Stimulated activated effector memory CD8-positive, alpha-beta T cell treated with anti-CD3 and anti-CD28 coated beads, Interleukin-12 subunit alpha, Interleukin-12 subunit beta, amount 100 ng/mL, for 72 hours (primary cell): ENCODE measurements at regions not wholly inside any gene's neighbourhood (a gene's known extent, or its start where the extent isn't known, plus 50 kb on each side); places are given as distances from the start of the nearest gene placed in this dataset.
"Not testable (repeated sequence)": the region's sequence is repeated elsewhere in the genome, so short reads cannot be mapped to it uniquely, and the experiment has no call there.

Experiments
- ATAC-seq: fragments of 150-1000 bp; cut with Tn5 transposase; 2 replicates; pipeline ENCODE4 v1.10.0; 2021
- DNase-seq, 2 donors: peaks; one replicate each; pipeline ENCODE4 v3.0.0; 2021 to 2022; ENCODE audit warnings: low spot score in 2 of 2
- H3K27ac Mint-ChIP-seq: one replicate; pipeline ENCODE4 v1.8.0; 2022; ENCODE audit warnings: mild to moderate bottlenecking, mixed read lengths
- H3K36me3 Mint-ChIP-seq: one replicate; pipeline ENCODE4 v1.8.0; 2022; ENCODE audit warnings: mild to moderate bottlenecking, mixed read lengths
- H3K4me1 Mint-ChIP-seq: one replicate; pipeline ENCODE4 v1.8.0; 2022; ENCODE audit warnings: mixed read lengths
- H3K4me3 Mint-ChIP-seq: one replicate; pipeline ENCODE4 v1.8.0; 2022; ENCODE audit warnings: mild to moderate bottlenecking, mixed read lengths
- H3K9me3 Mint-ChIP-seq: one replicate; pipeline ENCODE4 v1.8.0; 2022; ENCODE audit warnings: mixed read lengths

GRCh38 chr1:117758444-117759316, 152.8 kb downstream of the TENT5C start:
- Mint-ChIP-seq H3K4me1 (peaks cover 13% of the 10 kb centered on the region), H3K4me3 (peak overlapping the region; percentile 74), H3K27ac (peak overlapping the region; percentile 52), H3K9me3 (no peaks in the 10 kb centered on the region), H3K36me3 (no peaks in the 10 kb centered on the region)
- ATAC-seq (peak; percentile 94), DNase-seq (peak; percentile 61 to 81)

- no peak overlapping the region for H3K27ac Mint-ChIP-seq
- H3K9me3 Mint-ChIP-seq = no peaks in the 10 kb centered on the region
- peaks cover 12% of the 10 kb centered on the region for H3K4me1 Mint-ChIP-seq
- ATAC-seq (no peak), DNase-seq (no peak)
- H3K4me3 Mint-ChIP-seq = no peak overlapping the region
- no peaks in the 10 kb centered on the region for H3K36me3 Mint-ChIP-seq
These were observed 153.7 kb downstream of the TENT5C start for GRCh38 chr1:117759535-117759934.

GRCh38 chr1:117760069-117760468, 154.2 kb downstream of the TENT5C start:
- Mint-ChIP-seq H3K4me1 (peaks cover 12% of the 10 kb centered on the region), H3K27ac (no peak overlapping the region), H3K9me3 (no peaks in the 10 kb centered on the region), H3K4me3 (no peak overlapping the region), H3K36me3 (no peaks in the 10 kb centered on the region)
- ATAC-seq (no peak), DNase-seq (no peak)

DNA sequence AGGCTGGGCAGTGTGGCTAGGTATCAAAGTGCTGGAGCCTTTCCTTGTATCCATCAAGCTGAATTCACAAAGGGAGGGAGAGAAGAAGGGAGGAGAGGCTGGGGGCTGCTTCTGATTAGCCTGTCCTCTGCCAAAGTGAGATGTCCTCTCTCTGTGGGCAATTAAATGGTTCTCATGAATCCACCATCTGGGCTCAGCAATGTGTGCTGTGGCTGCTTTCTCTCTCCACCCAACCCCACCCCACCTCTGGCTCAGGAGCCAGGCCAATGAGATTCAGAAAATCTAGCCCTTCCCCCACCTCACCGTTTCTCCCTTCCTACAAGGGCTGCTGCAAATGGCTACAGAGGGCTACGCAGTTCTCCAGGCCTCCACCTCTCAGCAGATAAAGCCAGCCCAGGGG, 154.6 kb downstream of the TENT5C start:
- H3K9me3 Mint-ChIP-seq = no peaks in the 10 kb centered on the region
- no peak for DNase-seq
- H3K36me3 Mint-ChIP-seq = no peaks in the 10 kb centered on the region
- ATAC-seq = no peak
- no peak overlapping the region for H3K4me3 Mint-ChIP-seq
- H3K4me1 Mint-ChIP-seq = peaks cover 12% of the 10 kb centered on the region
- H3K27ac Mint-ChIP-seq = no peak overlapping the region

GRCh38 chr1:117767756-117768155, 161.7 kb downstream of the GDAP2 start:
- H3K36me3 Mint-ChIP-seq, H3K4me3 Mint-ChIP-seq: not testable (repeated sequence)

DNA sequence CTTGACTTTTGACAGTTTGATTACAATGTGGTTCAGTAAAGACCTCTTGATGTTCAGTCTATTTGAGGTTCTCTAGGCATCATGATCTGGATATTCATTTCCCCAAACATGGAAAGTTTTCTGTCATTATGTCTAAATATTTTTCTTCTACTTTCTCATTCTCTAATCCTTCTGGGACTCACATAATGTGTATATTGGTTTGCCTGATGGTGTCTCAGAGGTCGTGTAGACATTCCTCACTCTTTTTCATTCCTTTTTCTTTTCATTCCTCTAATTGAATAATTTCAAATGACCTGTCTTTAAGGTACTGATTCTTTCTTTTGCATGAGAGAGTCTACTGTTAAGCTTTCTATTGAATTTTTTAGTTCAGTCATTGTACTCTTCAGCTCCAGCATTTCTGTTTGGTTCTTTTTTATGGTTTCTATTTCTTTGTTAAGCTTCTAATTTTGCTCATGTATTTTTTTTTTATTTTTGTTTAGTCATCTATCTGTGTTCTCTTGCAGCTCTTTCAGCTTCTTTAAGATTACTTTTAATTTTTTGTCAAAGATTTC, 158.4 kb downstream of the GDAP2 start:
- H3K4me3 Mint-ChIP-seq = no peak overlapping the region
- ATAC-seq (no peak), DNase-seq (no peak)
- no peak overlapping the region for H3K27ac Mint-ChIP-seq
- H3K9me3 Mint-ChIP-seq = peaks cover 27% of the 10 kb centered on the region
- no peaks in the 10 kb centered on the region for H3K4me1 Mint-ChIP-seq
- H3K36me3 Mint-ChIP-seq = no peaks in the 10 kb centered on the region

More at GRCh38 chr1:117767756-117768155, 161.7 kb downstream of the GDAP2 start:
- not testable (repeated sequence) for H3K4me1 Mint-ChIP-seq, ATAC-seq, DNase-seq, H3K27ac Mint-ChIP-seq
- peaks cover 24% of the 10 kb centered on the region for H3K9me3 Mint-ChIP-seq

- no peak for ATAC-seq
- no peak for DNase-seq
- Mint-ChIP-seq H3K9me3 (no peaks in the 10 kb centered on the region), H3K4me3 (no peak overlapping the region), H3K36me3 (no peaks in the 10 kb centered on the region), H3K4me1 (peaks cover 3% of the 10 kb centered on the region), H3K27ac (no peak overlapping the region)
These were observed 150.1 kb downstream of the GDAP2 start for GRCh38 chr1:117779364-117779763.

DNA sequence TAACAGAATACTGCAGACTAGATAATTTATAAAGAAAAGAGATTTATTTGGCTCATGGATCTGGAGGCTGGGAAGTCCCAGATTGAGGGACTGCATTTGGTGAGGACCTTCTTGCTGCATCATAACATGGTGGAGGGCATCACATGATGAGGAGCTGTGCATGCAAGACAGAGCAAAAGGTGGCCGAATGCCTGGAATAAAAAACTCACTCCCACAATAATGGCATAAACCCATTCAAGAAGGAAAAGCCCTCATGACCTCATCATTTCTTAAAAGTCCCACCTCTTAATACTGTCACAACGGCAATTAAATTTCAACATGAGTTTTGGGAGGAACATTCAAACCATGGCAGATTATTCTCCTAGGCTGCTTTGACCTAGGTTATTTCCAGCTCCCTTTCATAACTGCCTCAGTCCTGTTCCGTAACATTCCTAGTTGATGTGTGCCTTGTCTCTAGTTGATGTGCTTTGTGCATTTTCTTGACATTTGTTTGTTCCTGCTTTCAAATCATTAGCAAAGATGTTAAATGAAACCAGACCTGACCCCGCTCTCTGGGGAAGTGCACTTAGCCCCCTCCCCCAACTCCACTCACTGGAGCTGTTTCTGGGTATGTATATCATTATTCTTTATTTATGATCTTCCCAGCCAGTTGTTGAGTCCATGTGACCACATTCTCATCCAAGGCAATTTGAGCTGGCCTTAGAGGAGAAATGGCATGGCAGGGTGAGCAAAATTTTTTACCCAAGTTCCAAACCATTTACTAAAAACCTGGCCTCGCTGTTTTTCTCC, 148.5 kb downstream of the GDAP2 start:
- DNase-seq (no peak), ATAC-seq (no peak)
- Mint-ChIP-seq H3K4me3 (no peak overlapping the region), H3K4me1 (peaks cover 9% of the 10 kb centered on the region), H3K9me3 (no peaks in the 10 kb centered on the region), H3K36me3 (no peaks in the 10 kb centered on the region), H3K27ac (no peak overlapping the region)

DNA sequence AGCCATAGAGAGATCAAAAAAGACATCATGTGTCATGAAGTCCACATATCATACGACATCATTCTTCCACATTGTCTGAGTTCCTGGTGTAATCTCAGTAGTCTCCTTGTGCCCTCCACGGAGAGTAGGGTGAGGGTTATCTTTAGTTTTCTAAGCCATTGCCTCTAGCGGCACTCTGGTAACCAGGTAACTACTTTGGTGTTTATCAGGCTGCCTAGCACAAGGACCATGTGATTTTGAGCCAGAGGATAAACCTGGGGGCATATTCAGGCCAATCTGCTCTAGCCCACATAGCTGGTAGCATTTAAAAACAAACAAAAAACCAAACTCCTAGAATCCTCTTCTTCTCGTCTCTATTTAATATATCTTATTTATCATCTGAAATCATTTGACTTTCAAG, 147.4 kb downstream of the GDAP2 start:
- Mint-ChIP-seq H3K4me1 (peaks cover 9% of the 10 kb centered on the region), H3K4me3 (no peak overlapping the region), H3K36me3 (no peaks in the 10 kb centered on the region), H3K27ac (no peak overlapping the region), H3K9me3 (no peaks in the 10 kb centered on the region)
- ATAC-seq (no peak), DNase-seq (no peak)

DNA sequence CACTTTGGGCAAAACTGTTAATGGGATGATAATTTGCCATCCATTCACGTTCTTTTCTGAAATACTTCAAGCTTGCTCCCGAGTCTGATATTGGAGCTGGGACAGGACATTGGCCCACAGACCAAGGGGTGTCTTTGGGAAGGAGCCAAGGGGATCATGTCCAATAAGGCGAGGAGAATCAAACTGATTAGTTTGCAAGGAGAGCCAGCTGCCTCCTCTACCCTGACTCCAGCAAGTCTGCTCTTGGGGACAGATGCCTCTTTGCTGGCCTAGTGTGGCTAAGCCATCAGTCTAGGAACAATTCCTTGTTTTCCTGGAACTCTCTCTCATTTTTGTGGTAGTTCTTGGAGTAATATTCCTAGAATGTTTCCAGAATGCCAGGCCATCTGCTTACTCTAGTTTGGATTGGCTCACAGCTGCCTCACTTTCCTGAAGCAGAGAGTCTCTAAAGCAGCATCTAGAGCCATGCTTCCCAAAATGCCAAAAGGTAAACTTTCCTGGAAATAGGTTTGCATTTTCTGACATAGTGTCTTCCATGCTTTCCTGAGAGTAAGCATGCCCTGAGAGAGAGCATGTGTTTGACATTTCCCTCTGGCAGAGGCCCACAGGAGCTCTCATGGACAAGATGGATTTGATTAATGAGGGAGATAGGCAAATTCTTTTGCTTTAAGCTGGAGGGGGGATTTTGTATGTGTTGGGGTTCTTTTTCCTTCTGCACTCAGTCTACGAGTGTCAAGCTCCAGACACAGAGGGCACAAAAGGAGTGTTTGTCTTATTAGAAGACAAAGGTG, 145.6 kb downstream of the GDAP2 start:
- Mint-ChIP-seq H3K27ac (no peak overlapping the region), H3K4me3 (no peak overlapping the region), H3K4me1 (peaks cover 9% of the 10 kb centered on the region), H3K36me3 (no peaks in the 10 kb centered on the region), H3K9me3 (no peaks in the 10 kb centered on the region)
- DNase-seq (no peak), ATAC-seq (no peak)

DNA sequence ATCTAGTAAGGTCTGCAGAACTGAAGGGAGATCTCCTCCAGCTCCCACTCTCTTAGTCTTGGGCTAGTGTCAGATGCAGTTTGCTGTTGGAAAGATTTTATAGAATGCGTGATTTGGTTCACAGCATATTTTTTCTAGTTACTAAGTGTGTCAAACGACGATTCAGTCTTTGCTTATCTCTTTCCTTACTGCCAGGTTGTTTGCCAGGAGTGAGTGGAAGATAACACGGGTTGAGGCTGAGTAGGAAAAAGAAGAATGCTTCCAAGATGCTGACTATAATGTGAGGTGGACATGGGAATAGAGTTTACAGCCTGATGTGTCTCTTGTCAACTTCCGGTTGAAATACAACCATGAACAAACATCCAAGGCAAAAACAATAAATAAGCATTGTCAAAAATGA, 141.4 kb downstream of the GDAP2 start:
- H3K4me3 Mint-ChIP-seq = no peak overlapping the region
- H3K36me3 Mint-ChIP-seq = no peaks in the 10 kb centered on the region
- H3K4me1 Mint-ChIP-seq = peaks cover 9% of the 10 kb centered on the region
- DNase-seq (no peak), ATAC-seq (no peak)
- H3K27ac Mint-ChIP-seq = no peak overlapping the region
- H3K9me3 Mint-ChIP-seq = no peaks in the 10 kb centered on the region

GRCh38 chr1:117793413-117793812, 136.0 kb downstream of the GDAP2 start:
- no peaks in the 10 kb centered on the region for H3K9me3 Mint-ChIP-seq
- no peak overlapping the region for H3K27ac Mint-ChIP-seq
- no peaks in the 10 kb centered on the region for H3K36me3 Mint-ChIP-seq
- H3K4me3 Mint-ChIP-seq = no peak overlapping the region
- ATAC-seq (no peak), DNase-seq (no peak)
- no peaks in the 10 kb centered on the region for H3K4me1 Mint-ChIP-seq

- Mint-ChIP-seq H3K9me3 (no peaks in the 10 kb centered on the region), H3K27ac (no peak overlapping the region), H3K4me3 (no peak overlapping the region), H3K4me1 (no peaks in the 10 kb centered on the region), H3K36me3 (no peaks in the 10 kb centered on the region)
- ATAC-seq (no peak), DNase-seq (no peak)
These were observed 135.3 kb downstream of the GDAP2 start for GRCh38 chr1:117794073-117794472.

DNA sequence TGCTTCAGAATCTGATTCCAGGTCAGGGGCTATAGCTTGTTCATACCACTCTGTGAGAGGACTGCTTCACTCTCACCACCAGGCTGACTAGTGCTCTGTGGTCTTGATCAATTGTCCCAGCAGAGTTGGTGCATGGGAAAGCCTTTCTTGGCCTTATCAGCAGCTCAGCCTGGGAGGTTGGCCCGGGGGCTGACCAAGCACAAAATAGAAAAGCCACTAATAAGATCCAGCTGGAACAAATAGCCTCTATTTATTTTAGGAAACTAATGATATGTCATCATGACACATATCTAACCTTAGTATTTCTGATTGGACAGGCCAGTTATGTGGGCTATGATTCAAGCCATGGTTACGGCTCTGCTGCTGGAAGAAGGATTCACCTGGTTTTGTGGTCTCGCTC, 134.2 kb downstream of the GDAP2 start:
- H3K9me3 Mint-ChIP-seq = no peaks in the 10 kb centered on the region
- ATAC-seq (no peak), DNase-seq (no peak)
- H3K36me3 Mint-ChIP-seq = no peaks in the 10 kb centered on the region
- H3K4me1 Mint-ChIP-seq = no peaks in the 10 kb centered on the region
- no peak overlapping the region for H3K4me3 Mint-ChIP-seq
- no peak overlapping the region for H3K27ac Mint-ChIP-seq

GRCh38 chr1:117795792-117796191, 133.6 kb downstream of the GDAP2 start:
- ATAC-seq (no peak), DNase-seq (no peak)
- H3K9me3 Mint-ChIP-seq = no peaks in the 10 kb centered on the region
- no peaks in the 10 kb centered on the region for H3K36me3 Mint-ChIP-seq
- H3K4me3 Mint-ChIP-seq = no peak overlapping the region
- H3K4me1 Mint-ChIP-seq = no peaks in the 10 kb centered on the region
- H3K27ac Mint-ChIP-seq = no peak overlapping the region
